VCaP (cell line): ENCODE measurements at regions not wholly inside any gene's neighbourhood (a gene's known extent, or its start where the extent isn't known, plus 50 kb on each side); places are given as distances from the start of the nearest gene placed in this dataset.
"Not testable (repeated sequence)": the region's sequence is repeated elsewhere in the genome, so short reads cannot be mapped to it uniquely, and the experiment has no call there.

Experiments used
- H3K27ac ChIP-seq: fragments of 450-650 bp; 2 replicates; pipeline ENCODE4 v1.5.1; 2017
- TF ChIP-seq, protein P1 (sequence below): fragments of 450-650 bp; conservative IDR thresholded peaks from 2 replicates; pipeline ENCODE4 v1.5.1; 2017; ENCODE audit warnings: mild to moderate bottlenecking, moderate library complexity

- TF ChIP-seq, protein P1, sequence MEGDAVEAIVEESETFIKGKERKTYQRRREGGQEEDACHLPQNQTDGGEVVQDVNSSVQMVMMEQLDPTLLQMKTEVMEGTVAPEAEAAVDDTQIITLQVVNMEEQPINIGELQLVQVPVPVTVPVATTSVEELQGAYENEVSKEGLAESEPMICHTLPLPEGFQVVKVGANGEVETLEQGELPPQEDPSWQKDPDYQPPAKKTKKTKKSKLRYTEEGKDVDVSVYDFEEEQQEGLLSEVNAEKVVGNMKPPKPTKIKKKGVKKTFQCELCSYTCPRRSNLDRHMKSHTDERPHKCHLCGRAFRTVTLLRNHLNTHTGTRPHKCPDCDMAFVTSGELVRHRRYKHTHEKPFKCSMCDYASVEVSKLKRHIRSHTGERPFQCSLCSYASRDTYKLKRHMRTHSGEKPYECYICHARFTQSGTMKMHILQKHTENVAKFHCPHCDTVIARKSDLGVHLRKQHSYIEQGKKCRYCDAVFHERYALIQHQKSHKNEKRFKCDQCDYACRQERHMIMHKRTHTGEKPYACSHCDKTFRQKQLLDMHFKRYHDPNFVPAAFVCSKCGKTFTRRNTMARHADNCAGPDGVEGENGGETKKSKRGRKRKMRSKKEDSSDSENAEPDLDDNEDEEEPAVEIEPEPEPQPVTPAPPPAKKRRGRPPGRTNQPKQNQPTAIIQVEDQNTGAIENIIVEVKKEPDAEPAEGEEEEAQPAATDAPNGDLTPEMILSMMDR = no peak
- H3K27ac ChIP-seq = no peak overlapping the region
Observed at GRCh38 chr7:15831606-15832005, 145.1 kb upstream of the MEOX2 start.

DNA sequence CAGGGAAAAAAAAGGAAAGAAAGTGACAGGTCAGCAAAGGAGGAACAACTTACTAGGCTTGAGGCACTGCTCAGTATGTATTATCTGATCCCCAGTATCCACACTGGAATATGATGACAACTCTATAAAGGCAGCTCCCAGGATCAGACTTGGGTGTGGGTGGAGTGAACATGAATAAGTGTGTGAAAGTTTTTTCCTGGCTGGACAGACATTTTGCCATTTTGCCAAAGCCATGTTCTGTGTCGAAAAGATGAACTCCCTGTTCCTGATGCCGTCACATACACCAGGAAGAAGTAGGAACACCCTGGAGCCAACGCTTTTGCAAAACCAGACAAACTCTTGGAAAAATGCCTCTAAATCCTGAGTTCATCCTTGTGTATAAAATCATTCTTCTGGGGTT, 143.2 kb upstream of the MEOX2 start:
- H3K27ac ChIP-seq = no peak overlapping the region
- TF ChIP-seq, protein P1 = no peak

- TF ChIP-seq, protein P1 = no peak
- no peak overlapping the region for H3K27ac ChIP-seq
Observed at GRCh38 chr7:15828881-15829280, 142.4 kb upstream of the MEOX2 start.

GRCh38 chr7:15821484-15822427, 135.3 kb upstream of the MEOX2 start:
- TF ChIP-seq, protein P1 = no peak
- H3K27ac ChIP-seq = no peak overlapping the region

- TF ChIP-seq, protein P1 = no peak
Observed at GRCh38 chr7:15820319-15820718, 133.8 kb upstream of the MEOX2 start.

GRCh38 chr7:15816835-15817426, 130.4 kb upstream of the MEOX2 start:
- no peak overlapping the region for H3K27ac ChIP-seq
- TF ChIP-seq, protein P1 = no peak

More at GRCh38 chr7:15820319-15820718, 133.8 kb upstream of the MEOX2 start:
- H3K27ac ChIP-seq = no peak overlapping the region

DNA sequence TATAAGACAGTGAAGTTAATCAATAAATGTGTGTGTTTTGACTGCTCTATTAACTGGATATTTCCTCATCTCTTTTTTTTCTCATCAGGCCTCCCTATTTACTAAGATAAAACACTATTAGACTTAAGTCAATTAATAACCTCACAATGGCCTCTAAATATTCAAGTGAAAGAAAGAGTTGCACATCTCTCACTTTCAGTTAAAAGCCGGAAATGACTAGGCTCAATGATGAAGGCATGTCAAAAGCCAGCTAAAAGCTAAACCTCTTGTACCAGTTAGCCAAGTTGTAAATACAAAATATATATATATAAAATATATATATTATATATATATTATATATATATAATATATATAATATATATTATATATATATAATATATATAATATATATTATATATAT, 127.0 kb upstream of the MEOX2 start:
- H3K27ac ChIP-seq = no peak overlapping the region
- TF ChIP-seq, protein P1 = no peak

- not testable (repeated sequence) for H3K27ac ChIP-seq
Observed at GRCh38 chr7:15810383-15810782, 123.9 kb upstream of the MEOX2 start.

GRCh38 chr7:15809936-15810335, 123.5 kb upstream of the MEOX2 start:
- H3K27ac ChIP-seq = not testable (repeated sequence)
